ENCODE measurements at regions not wholly inside any gene's neighbourhood (a gene's known extent, or its start where the extent isn't known, plus 50 kb on each side); places are given as distances from the start of the nearest gene placed in this dataset.

DNA sequence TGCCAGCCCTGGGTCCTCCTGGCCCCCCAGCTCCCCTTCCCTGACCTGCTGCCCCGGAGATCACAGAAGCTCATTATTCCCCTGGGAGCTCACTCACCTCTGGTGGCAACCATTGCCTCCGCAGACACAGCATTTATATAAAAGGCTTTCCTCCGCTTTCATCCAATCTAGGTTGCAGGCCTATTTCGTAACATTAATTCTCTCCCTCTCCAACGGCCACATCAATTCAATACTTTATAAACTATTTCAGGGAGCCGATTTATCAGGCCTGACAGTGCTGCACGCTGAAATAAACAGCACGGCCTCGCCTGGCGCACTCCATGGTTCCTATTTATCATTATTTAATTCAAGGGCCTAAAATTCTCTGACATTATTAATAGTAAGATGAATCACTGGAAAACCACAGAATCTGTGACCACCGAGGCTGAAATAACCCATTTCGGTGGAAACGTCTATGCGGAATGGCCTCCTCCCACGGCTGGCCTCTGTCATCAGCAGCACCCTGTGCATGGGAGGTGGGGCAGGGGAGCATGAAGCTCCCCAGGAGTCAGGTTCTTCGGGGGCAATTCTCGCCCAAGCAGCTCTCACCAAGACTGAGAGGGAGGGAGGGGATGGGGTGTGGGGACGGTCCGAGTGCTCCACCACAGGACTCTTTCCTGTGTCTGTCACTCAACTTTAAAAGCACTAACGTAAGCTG, 249.3 kb upstream of the PFKP start:
- Histone ChIP-seq H3K79me1 (ENCODE audit: insufficient read depth, low read depth, low read length, poor library complexity, severe bottlenecking) (no peaks in the 10 kb centered on the region), H3K9me3 (ENCODE audit: control insufficient read depth, low read depth, low read length) (no peaks in the 10 kb centered on the region), H3K4me2 (ENCODE audit: insufficient read depth, insufficient read length, low read length) (no peak overlapping the region), H3K14ac (ENCODE audit: insufficient read depth, low read length) (no peak overlapping the region), H4K8ac (replicated peaks; ENCODE audit: insufficient read length, low read depth, low read length) (no peak overlapping the region), H4K20me1 (ENCODE audit: control insufficient read depth, insufficient read depth, insufficient read length) (no peaks in the 10 kb centered on the region), H4K91ac (ENCODE audit: insufficient read length, low read depth, low read length) (no peak overlapping the region), H3T11ph (ENCODE audit: low read length) (no peak overlapping the region), H3K4me1 (ENCODE audit: insufficient read depth, low read length) (no peaks in the 10 kb centered on the region), H3K79me2 (ENCODE audit: insufficient read depth, low read length) (no peaks in the 10 kb centered on the region), H4K5ac (ENCODE audit: insufficient read length, low read depth, low read length) (no peak overlapping the region), H3K27ac (ENCODE audit: insufficient read length, low read depth, low read length) (no peak overlapping the region), H3K23ac (ENCODE audit: insufficient read length, low read depth, low read length) (no peak overlapping the region), H2BK20ac (ENCODE audit: low read depth, low read length, poor library complexity, severe bottlenecking) (no peak overlapping the region), H3K9ac (ENCODE audit: extremely low read depth, insufficient read length, low read length) (no peak overlapping the region), H3K27me3 (ENCODE audit: insufficient read depth, low read length) (no peaks in the 10 kb centered on the region), H3K23me2 (ENCODE audit: insufficient read length, low read depth, low read length, poor library complexity, severe bottlenecking) (no peaks in the 10 kb centered on the region), H2BK15ac (ENCODE audit: low read depth, low read length) (no peak overlapping the region), H2BK12ac (ENCODE audit: insufficient read length, low read depth, low read length) (no peak overlapping the region), H3K56ac (ENCODE audit: insufficient read length, low read depth, low read length) (no peak overlapping the region), H3K4ac (ENCODE audit: low read depth, low read length) (no peak overlapping the region), H2AK5ac (ENCODE audit: insufficient read length, low read length) (no peak overlapping the region), H2AFZ (ENCODE audit: low read length) (no peak overlapping the region), H3K18ac (ENCODE audit: insufficient read length, low read depth, low read length) (no peak overlapping the region), H2BK120ac (ENCODE audit: low read depth, low read length, poor library complexity, severe bottlenecking) (no peak overlapping the region), H2BK5ac (ENCODE audit: insufficient read length, low read length) (no peak overlapping the region)
- no peaks in the 10 kb centered on the region for H3K9me3 Mint-ChIP-seq
- no peak for DNase-seq
- no CpG with 5 or more reads among the region's 20 CpGs for WGBS (ENCODE audit: extremely low coverage, insufficient read length, low lambda C conversion rate)
- no peak for TF ChIP-seq CTCF (conservative IDR thresholded peaks at IDR 0.05)
- no peak overlapping the region for H3K27ac Mint-ChIP-seq
- H3K4me3 Mint-ChIP-seq, result no peak overlapping the region
- H3K4me1 Mint-ChIP-seq, result peaks cover 5 to 7% of the 10 kb centered on the region in 2 experiments; a peak in 2 of 4 replicates
- H3K27me3 Mint-ChIP-seq (ENCODE audit: low read depth), result peaks cover 4% of the 10 kb centered on the region; the same call in 1 of the 2 replicates
- H3K36me3 Mint-ChIP-seq (ENCODE audit: insufficient read depth in 1 of 3, low read depth in 3 of 3), result no peaks in the 10 kb centered on the region
